Common myeloid progenitor, CD34-positive (primary cell): ENCODE measurements at regions not wholly inside any gene's neighbourhood (a gene's known extent, or its start where the extent isn't known, plus 50 kb on each side); places are given as distances from the start of the nearest gene placed in this dataset.
A peak's percentile ranks its signal among the peaks of the same experiment; 100 is the strongest.
"Not testable (repeated sequence)": the region's sequence is repeated elsewhere in the genome, so short reads cannot be mapped to it uniquely, and the experiment has no call there.

ENCODE experiments used
- CTCF ChIA-PET: fragments of 350-600 bp; sonication (Branson Sonifier 250); formaldehyde crosslinking; loops from one replicate; lab custom pipeline; 2021; ENCODE audit warnings: antibody characterized with exemption; lab: Charles Lee
- POLR2A ChIA-PET: fragments of 350-600 bp; sonication (Branson Sonifier 250); formaldehyde crosslinking; loops from one replicate; lab custom pipeline; 2021; ENCODE audit warnings: antibody characterized with exemption; lab: Charles Lee
- DNase-seq, 3 donors: peaks; one replicate each; pipeline versions ENCODE4 v3.0.0 to v3.0.0-alpha.2; 2013
- H3K27ac ChIP-seq, 2 experiments: 1 replicate in 1 of 2; 2 replicates in 1 of 2; pipeline ENCODE4 v1.7.0; 2013; ENCODE audit warnings: inconsistent platforms in 2 of 2, low read length in 2 of 2, mild to moderate bottlenecking in 2 of 2, low read depth in 1 of 2, moderate library complexity in 1 of 2; ENCODE audit not compliant: severe bottlenecking in 2 of 2, insufficient read depth in 1 of 2, poor library complexity in 1 of 2
- H3K27me3 ChIP-seq, 5 experiments: replicated peaks in 2 of 5; 1 replicate in 3 of 5; 2 replicates in 2 of 5; pipeline versions ENCODE4 v1.6.1 to v1.7.0; 2013; ENCODE audit warnings: low read length in 4 of 5, mild to moderate bottlenecking in 2 of 5, moderate library complexity in 2 of 5, inconsistent platforms in 1 of 5; ENCODE audit not compliant: insufficient read depth in 5 of 5, control insufficient read depth in 4 of 5
- H3K36me3 ChIP-seq, 4 experiments: 1 replicate in 2 of 4; 2 replicates in 2 of 4; pipeline versions ENCODE4 v1.6.1 to v1.7.0; 2013; ENCODE audit warnings: low read length in 3 of 4, control low read depth in 1 of 4, mild to moderate bottlenecking in 1 of 4; ENCODE audit not compliant: control insufficient read depth in 4 of 4, insufficient read depth in 4 of 4
- H3K4me1 ChIP-seq, 4 experiments: 1 replicate in 3 of 4; 2 replicates in 1 of 4; pipeline versions ENCODE4 v1.6.1 to v1.7.1; 2013; ENCODE audit warnings: low read length in 3 of 4, mild to moderate bottlenecking in 3 of 4, control low read depth in 1 of 4, inconsistent platforms in 1 of 4, moderate library complexity in 1 of 4; ENCODE audit not compliant: control insufficient read depth in 4 of 4, insufficient read depth in 4 of 4; ENCODE audit errors: control extremely low read depth in 1 of 4
- H3K4me3 ChIP-seq, 7 experiments: 1 replicate in 4 of 7; 2 replicates in 3 of 7; pipeline versions ENCODE4 v1.5.1 to v1.7.0; 2013; ENCODE audit warnings: mild to moderate bottlenecking in 7 of 7, low read length in 6 of 7, moderate library complexity in 6 of 7, inconsistent platforms in 2 of 7, low read depth in 2 of 7, control low read depth in 1 of 7; ENCODE audit not compliant: insufficient read depth in 4 of 7, control insufficient read depth in 1 of 7; ENCODE audit errors: extremely low read depth in 1 of 7
- H3K9me3 ChIP-seq, 5 experiments: 1 replicate in 4 of 5; 2 replicates in 1 of 5; pipeline versions ENCODE4 v1.6.1 to v1.7.1; 2013; ENCODE audit warnings: low read length in 4 of 5, mild to moderate bottlenecking in 2 of 5, inconsistent platforms in 1 of 5, low read depth in 1 of 5, moderate library complexity in 1 of 5; ENCODE audit not compliant: control insufficient read depth in 4 of 5, insufficient read depth in 2 of 5; ENCODE audit errors: control extremely low read depth in 1 of 5
- WGBS: methylation state at CpG from one replicate; pipeline ENCODE4 v1.1.5; 2013; ENCODE audit not compliant: insufficient coverage; 5-methylcytosine and 5-hydroxymethylcytosine counted together

GRCh38 chr1:99374109-99374508 lies 109.8 kb downstream of the PLPPR4 start:
- Histone ChIP-seq H3K27me3 (no peaks in the 10 kb centered on the region), H3K36me3 (no peaks in the 10 kb centered on the region), H3K27ac (no peak overlapping the region), H3K9me3 (no peaks in the 10 kb centered on the region), H3K4me3 (peak overlapping the region in 3 of 7 experiments; percentile 25 to 56 (median 43)), H3K4me1 (peaks cover 0 to 9% (median 4%) of the 10 kb centered on the region in 4 experiments)
- DNase-seq, result peak; percentile 7 to 73 (median 69)
- ChIA-PET POLR2A (no interaction called here), CTCF (no interaction called here)
- WGBS, result 27% methylated on average over 9 of the region's 9 CpGs

DNA sequence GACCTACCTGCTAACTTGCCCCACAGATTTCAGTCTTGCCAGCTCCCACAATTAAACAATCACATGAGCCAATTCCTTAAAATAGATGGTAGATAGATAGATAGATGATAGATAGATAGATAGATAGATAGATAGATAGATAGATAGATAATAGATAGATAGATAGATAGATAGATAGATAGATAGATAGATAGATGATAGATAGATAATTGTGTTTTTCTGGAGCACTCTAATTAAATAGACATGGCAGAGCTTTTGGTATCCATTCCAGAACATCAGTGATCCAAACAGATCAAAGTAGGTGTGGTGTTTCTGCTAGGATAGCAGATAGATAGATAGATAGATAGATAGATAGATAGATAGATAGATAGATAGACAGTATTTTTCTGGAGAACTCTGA lies 110.4 kb downstream of the PLPPR4 start:
- H3K9me3 ChIP-seq, H3K4me1 ChIP-seq, H3K27ac ChIP-seq, DNase-seq, CTCF ChIA-PET, H3K36me3 ChIP-seq, POLR2A ChIA-PET, H3K27me3 ChIP-seq: not testable (repeated sequence)
- H3K4me3 ChIP-seq, result peak overlapping the region in 1 of 7 experiments; percentile 56

DNA sequence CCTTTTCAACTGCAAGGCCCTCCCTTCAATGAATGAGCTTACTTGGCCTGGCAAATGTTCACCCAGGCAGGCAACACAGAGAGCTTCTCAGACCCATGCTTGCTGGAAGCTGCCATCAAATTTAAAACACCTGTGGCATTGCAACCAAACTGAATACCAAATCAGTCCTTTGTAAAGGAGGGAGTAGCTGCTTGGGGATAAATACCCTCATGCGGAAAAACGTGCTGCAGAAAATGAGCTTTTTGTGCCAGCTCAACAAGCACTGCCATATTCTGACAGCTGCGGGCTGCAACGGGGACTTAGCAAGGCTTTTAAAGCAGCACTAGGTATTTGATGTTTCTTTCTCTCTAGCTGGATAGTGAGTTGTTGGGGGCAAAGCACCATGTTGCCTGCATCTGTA lies 119.7 kb downstream of the PLPPR4 start:
- Histone ChIP-seq H3K36me3 (no peaks in the 10 kb centered on the region), H3K27ac (no peak overlapping the region), H3K27me3 (no peaks in the 10 kb centered on the region), H3K4me1 (no peaks in the 10 kb centered on the region), H3K4me3 (no peak overlapping the region), H3K9me3 (no peaks in the 10 kb centered on the region)
- CTCF ChIA-PET, result no interaction called here
- WGBS, result 97% methylated on average over 4 of the region's 4 CpGs
- no peak for DNase-seq
- POLR2A ChIA-PET, result no interaction called here

DNA sequence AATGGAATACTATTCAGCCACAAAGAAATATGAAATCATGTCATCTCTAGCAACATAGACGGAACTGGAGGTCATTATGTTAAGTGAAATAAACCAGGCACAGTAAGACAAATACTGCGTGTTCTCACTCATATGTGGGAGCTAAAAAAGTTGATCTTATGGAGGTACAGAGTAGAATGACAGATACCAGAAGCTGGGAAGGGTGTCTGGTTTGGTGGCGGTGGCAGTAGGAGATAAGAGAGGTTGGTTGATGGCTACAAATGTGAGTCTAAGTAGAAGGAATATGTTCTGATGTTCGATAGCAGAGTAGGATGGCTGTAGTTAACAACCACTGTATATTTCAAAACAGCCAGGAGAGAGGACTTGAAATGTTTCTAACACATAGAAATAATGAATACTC lies 121.6 kb downstream of the PLPPR4 start:
- no peak for DNase-seq
- ChIA-PET POLR2A (no interaction called here), CTCF (no interaction called here)
- WGBS, result 100% methylated on average over 1 of the region's 4 CpGs
- Histone ChIP-seq H3K27me3 (no peaks in the 10 kb centered on the region), H3K9me3 (no peaks in the 10 kb centered on the region), H3K4me3 (no peak overlapping the region), H3K4me1 (no peaks in the 10 kb centered on the region), H3K27ac (no peak overlapping the region), H3K36me3 (no peaks in the 10 kb centered on the region)

DNA sequence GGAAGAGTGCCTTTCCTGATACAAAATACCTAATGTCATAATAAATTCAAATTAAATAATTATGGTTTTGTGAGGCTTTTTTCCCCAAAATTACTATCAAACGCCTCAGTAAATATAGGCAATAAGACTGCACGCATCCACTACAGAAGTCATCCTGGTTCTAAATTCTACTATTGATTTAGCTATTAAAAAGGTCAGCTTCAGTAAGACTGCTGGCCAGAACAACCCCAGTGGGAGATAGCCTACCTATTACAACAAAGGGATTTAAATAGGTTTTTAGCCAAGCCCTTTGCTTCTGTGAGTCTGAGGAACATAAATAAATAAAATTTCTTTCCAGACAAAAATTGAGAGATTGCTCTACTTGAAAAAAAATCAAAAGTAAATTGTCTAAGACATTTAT lies 132.1 kb downstream of the PLPPR4 start:
- no peaks in the 10 kb centered on the region for H3K4me1 ChIP-seq
- H3K27ac ChIP-seq, result no peak overlapping the region
- POLR2A ChIA-PET, result no interaction called here
- no peaks in the 10 kb centered on the region for H3K9me3 ChIP-seq
- no peak overlapping the region for H3K4me3 ChIP-seq
- DNase-seq, result no peak
- peaks cover 0 to 4% (median 0%) of the 10 kb centered on the region in 5 experiments for H3K27me3 ChIP-seq
- CTCF ChIA-PET, result interaction anchor here (0.7 kb wide), 1 partner anchor 41 kb away, joined by 3 read pairs; no protein-coding TSS in a partner anchor
- no peaks in the 10 kb centered on the region for H3K36me3 ChIP-seq
- no CpG with 5 or more reads among the region's 2 CpGs for WGBS

DNA sequence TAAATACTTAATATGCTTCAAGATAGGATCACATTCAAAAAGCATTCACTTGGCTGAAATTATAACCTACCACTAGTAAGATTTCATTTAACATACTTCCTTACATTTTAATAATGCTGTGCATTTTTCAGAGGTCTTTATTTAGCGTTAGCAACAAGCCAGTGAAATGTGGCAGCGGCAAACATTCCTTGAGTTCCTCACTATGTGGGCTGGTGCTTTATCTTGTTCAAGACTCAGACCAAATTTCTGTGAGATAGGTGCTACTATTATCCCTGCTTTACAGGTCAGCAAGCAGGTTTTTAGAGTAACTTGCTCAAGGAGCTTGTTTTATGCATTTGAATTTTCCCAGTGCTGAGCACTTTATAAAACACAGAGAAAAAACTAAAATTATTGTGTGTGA lies 132.7 kb downstream of the PLPPR4 start:
- no peak for DNase-seq
- 86% methylated on average over 1 of the region's 2 CpGs for WGBS
- CTCF ChIA-PET, result no interaction called here
- Histone ChIP-seq H3K36me3 (no peaks in the 10 kb centered on the region), H3K27me3 (peaks cover 0 to 4% (median 0%) of the 10 kb centered on the region in 5 experiments), H3K4me3 (no peak overlapping the region), H3K4me1 (no peaks in the 10 kb centered on the region), H3K9me3 (no peaks in the 10 kb centered on the region), H3K27ac (no peak overlapping the region)
- POLR2A ChIA-PET, result no interaction called here

GRCh38 chr1:99397863-99398262 lies 133.6 kb downstream of the PLPPR4 start:
- POLR2A ChIA-PET, result no interaction called here
- H3K27ac ChIP-seq, result no peak overlapping the region
- H3K27me3 ChIP-seq, result peaks cover 0 to 4% (median 0%) of the 10 kb centered on the region in 5 experiments
- H3K4me3 ChIP-seq, result no peak overlapping the region
- CTCF ChIA-PET, result no interaction called here
- no peak for DNase-seq
- H3K36me3 ChIP-seq, result no peaks in the 10 kb centered on the region
- H3K9me3 ChIP-seq, result no peaks in the 10 kb centered on the region
- H3K4me1 ChIP-seq, result no peaks in the 10 kb centered on the region
